PFSK-1 (cell line): ENCODE measurements at regions not wholly inside any gene's neighbourhood (a gene's known extent, or its start where the extent isn't known, plus 50 kb on each side); places are given as distances from the start of the nearest gene placed in this dataset.

Source experiments
- POLR2AphosphoS5 ChIP-seq: IDR thresholded peaks from 2 replicates; pipeline ENCODE4 v1.6.1; 2012; ENCODE audit warnings: low read depth, mild to moderate bottlenecking, control low read depth, low read length, moderate library complexity
- TAF1 ChIP-seq: IDR thresholded peaks from 2 replicates; pipeline ENCODE4 v1.6.1; 2012; ENCODE audit warnings: low read length, control low read depth, borderline replicate concordance; ENCODE audit not compliant: insufficient read depth
- TF ChIP-seq, protein P1 (sequence below), 2 experiments: IDR thresholded peaks; 2 replicates each; pipeline versions ENCODE4 v1.6.1 to v1.8.0; 2011 to 2012; ENCODE audit warnings: low read depth in 2 of 2, low read length in 2 of 2, control low read depth in 1 of 2, inconsistent platforms in 1 of 2, mild to moderate bottlenecking in 1 of 2, moderate library complexity in 1 of 2; ENCODE audit not compliant: insufficient read depth in 1 of 2

DNA sequence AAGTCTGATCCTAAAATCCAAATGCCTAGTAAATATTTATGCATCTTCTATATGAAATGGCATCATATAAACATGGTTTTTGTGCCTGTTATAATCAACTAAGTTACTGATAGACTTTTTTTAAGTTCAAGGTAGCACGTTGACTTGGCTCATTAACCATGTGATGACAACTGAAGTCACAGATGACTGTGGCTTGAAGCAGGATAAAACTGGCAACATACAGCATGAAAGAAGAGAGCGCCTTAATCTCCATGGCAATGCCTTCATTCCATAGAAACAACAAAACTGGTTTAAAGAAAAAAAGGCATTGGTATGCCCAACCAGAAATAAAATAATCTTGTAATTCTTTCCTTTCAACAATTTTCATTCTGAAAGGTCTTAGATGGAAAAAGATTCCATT, 188.9 kb upstream of the CDK1 start:
- TF ChIP-seq POLR2AphosphoS5, result no peak
- TF ChIP-seq, protein P1, sequence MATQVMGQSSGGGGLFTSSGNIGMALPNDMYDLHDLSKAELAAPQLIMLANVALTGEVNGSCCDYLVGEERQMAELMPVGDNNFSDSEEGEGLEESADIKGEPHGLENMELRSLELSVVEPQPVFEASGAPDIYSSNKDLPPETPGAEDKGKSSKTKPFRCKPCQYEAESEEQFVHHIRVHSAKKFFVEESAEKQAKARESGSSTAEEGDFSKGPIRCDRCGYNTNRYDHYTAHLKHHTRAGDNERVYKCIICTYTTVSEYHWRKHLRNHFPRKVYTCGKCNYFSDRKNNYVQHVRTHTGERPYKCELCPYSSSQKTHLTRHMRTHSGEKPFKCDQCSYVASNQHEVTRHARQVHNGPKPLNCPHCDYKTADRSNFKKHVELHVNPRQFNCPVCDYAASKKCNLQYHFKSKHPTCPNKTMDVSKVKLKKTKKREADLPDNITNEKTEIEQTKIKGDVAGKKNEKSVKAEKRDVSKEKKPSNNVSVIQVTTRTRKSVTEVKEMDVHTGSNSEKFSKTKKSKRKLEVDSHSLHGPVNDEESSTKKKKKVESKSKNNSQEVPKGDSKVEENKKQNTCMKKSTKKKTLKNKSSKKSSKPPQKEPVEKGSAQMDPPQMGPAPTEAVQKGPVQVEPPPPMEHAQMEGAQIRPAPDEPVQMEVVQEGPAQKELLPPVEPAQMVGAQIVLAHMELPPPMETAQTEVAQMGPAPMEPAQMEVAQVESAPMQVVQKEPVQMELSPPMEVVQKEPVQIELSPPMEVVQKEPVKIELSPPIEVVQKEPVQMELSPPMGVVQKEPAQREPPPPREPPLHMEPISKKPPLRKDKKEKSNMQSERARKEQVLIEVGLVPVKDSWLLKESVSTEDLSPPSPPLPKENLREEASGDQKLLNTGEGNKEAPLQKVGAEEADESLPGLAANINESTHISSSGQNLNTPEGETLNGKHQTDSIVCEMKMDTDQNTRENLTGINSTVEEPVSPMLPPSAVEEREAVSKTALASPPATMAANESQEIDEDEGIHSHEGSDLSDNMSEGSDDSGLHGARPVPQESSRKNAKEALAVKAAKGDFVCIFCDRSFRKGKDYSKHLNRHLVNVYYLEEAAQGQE (IDR thresholded peaks at IDR 0.05; ENCODE audit: insufficient read depth in 1 of 2, low read depth in 2 of 2, low read length in 2 of 2), result no peak
- no peak for TF ChIP-seq TAF1
